SU-DHL-6 (cell line): ENCODE measurements at regions not wholly inside any gene's neighbourhood (a gene's known extent, or its start where the extent isn't known, plus 50 kb on each side); places are given as distances from the start of the nearest gene placed in this dataset.

Experiments
- CTCF ChIP-seq: fragments of 200-600 bp; sonication (generic); IDR thresholded peaks from one replicate; pipeline ENCODE4 v1.5.1; 2017; ENCODE audit warnings: antibody characterized with exemption, mild to moderate bottlenecking, low read length, moderate library complexity; ENCODE audit not compliant: insufficient read depth, poor library complexity, severe bottlenecking
- EZH2phosphoT487 ChIP-seq: fragments of 200-600 bp; sonication (generic), shearing (Covaris generic); conservative IDR thresholded peaks from 2 replicates; pipeline ENCODE4 v1.6.1; 2018; ENCODE audit warnings: mild to moderate bottlenecking, antibody characterized with exemption, low read length, moderate library complexity, mixed read lengths

GRCh38 chr13:76463314-76463713 is 422.9 kb downstream of the KCTD12 start:
- TF ChIP-seq CTCF, result no peak
- no peak for TF ChIP-seq EZH2phosphoT487
